HG03045 (cell line): ENCODE measurements at regions not wholly inside any gene's neighbourhood (a gene's known extent, or its start where the extent isn't known, plus 50 kb on each side); places are given as distances from the start of the nearest gene placed in this dataset.
"Not testable (repeated sequence)": the region's sequence is repeated elsewhere in the genome, so short reads cannot be mapped to it uniquely, and the experiment has no call there.

Source experiments
- ATAC-seq: cut with Tn5 transposase; IDR thresholded peaks from one replicate; pipeline ENCODE4 v1.9.1; 2021; ENCODE audit warnings: mild to moderate bottlenecking, moderate library complexity; ENCODE audit not compliant: unreplicated experiment

DNA sequence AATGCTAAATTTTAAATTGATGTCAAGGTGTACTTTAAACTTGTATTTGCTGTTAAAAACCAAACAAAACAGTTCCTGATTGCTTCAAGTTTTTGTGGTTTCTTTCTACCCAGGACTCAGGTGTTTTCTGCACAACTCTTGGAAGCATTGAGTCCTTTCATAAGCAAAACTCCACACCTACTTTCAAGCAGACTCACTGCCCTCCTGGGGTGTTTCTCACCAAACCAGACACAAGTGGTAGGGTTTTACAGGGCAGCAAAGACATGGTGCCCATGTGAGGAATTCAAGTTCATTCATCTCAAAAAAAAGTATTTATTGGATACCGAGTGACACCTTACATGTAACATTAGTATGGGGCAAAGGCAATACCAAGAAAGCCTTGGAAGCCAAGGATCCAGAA is 146.7 kb upstream of the BNIP2 start:
- ATAC-seq = no peak

- no peak for ATAC-seq
These were observed 145.4 kb upstream of the BNIP2 start for GRCh38 chr15:59834528-59834927.

GRCh38 chr15:59833366-59833765 is 144.2 kb upstream of the BNIP2 start:
- ATAC-seq = no peak

DNA sequence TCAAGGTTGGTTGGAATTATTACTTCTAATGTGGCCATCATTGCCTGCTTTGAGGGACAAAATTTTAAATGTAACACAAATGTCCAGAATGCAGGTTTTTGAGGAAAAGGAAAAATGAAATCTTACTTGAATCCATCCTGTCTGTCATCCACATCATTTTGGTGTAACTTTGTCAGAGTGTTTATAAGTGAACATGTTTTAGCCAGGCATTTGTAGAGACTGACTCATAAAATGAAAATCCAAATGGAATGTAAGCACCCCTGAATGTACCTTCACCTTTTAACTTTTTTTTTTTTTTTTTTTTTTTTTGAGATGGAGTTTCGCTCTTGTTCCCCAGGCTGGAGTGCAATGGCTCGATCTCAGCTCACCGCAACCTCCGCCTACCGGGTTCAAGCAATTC is 141.8 kb upstream of the BNIP2 start:
- no peak for ATAC-seq

DNA sequence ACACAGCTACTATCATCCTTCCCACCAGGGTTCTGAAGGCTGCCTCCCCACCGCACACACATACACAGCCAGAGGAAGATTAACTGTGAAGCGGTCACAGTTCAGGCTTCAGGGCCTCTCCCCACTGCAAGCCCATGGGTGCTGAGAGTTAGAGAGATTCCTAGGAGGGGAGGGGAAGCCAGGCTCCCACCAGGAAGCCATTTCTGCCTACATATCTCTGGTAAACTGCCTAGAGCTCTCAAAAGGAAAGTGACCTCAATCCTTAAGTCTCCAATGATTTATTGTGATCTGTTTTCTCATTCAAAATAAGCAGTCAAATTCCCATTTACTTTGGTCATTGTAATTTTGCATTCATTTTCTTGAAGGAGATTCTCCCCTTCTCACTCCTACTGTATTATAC is 141.0 kb upstream of the BNIP2 start:
- no peak for ATAC-seq

DNA sequence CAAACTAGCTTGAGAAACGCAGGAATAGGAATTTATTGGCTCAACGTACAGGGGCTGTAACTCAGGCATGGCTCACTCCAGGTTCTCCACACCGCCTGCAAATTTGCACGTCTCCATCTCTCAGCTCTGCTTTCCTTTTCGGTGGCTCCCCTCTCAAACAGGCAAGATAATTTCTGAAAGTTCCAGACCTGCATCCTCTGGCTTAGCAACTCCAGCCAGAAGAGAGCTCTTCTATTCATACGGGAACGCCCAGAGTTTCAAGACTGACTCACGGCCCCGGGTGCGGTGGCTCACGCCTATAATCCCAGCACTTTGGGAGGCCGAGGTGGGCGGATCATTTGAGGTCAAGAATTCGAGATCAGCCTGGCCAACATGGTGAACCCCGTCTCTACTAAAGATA is 139.7 kb upstream of the BNIP2 start:
- no peak for ATAC-seq

DNA sequence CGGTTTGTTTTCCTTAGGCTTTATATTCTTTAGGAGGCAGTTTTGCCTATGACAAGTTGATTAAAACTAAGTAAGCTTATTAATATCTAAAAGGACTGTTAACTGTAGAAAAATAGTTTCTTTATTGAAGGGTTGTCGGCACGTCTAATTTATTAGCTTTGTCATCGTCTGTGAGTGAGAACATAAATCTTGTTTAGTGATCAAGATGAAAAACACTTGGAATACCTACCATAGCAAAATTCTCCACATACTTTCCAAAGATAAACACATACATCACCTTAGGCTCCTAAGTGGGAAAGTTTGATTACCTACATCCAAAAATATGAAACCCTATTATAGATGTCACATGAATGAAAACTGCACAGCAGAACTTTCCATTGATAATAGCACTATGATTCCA is 139.1 kb upstream of the BNIP2 start:
- no peak for ATAC-seq

DNA sequence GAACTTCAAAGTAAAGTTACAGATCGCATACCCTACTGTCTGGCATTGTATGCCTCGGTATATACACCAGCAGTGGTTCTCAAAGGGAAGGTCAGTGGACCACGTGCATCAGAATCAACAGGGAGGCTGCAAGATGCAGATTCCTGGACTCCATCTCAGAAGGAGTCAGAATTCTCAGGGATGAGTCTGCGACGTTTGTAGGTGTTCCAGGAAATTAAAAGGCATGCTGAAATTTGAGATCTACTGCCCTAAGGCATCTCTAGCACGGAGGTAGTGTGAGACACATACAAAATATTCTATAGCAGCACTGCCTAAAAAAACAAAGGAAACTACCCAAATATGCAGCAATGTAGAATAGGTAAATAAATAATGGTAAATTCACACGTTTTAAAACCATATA is 136.8 kb upstream of the BNIP2 start:
- no peak for ATAC-seq

DNA sequence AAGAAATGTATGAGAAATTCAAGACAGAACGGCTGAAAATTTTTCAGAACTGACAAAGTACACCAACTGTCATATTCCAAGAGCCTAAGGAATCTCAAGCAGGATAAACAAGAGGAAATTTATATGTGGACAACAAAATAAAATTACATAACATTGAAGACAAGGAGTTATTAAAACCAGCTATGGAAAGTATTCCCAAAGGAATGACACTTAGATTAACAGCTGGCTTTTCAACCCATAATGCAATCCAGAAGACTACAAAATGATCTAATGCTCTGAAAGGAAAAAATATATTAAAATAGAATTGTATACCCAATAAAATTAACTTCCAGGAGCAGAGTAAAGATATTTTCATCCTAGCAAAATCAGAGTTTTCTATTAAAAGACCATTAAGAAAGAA is 132.2 kb upstream of the BNIP2 start:
- ATAC-seq = no peak

DNA sequence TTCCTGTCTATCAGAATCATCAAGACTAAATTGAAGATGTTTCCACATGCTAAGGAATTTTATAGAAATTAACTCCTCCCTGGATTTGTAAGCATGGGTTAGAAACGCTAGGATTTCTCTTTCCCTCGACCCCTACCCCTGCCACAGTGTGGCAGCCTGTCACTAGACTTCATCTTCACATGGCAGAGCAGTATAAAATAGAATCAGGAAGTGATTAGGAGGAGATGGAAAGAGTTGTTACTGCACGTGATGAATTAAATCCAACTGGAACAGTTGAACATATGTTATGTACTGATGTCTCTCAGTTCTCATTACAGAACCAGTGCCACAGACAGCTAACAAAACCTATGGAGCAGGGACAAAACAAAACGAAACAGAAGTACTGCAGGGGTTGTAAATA is 130.0 kb upstream of the BNIP2 start:
- no peak for ATAC-seq

DNA sequence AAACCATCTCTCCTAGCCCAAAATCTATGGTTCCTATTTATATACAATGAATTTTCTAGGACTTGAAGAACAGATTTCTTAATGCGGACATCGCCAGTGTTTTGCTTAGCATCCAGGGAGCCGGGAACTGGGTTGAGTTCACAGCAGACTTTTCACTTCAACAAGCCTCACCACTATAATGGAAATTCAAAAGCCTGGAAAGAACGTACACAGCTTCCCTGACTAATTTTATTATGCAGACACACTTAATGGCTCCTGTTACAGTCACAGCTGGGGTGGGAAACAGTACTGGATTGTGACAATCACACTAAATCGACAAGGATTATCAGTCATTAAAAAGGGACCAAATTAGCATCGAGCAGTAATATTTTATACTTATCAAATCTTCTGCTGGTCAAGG is 129.2 kb upstream of the BNIP2 start:
- no peak for ATAC-seq

- no peak for ATAC-seq
These were observed 128.7 kb upstream of the BNIP2 start for GRCh38 chr15:59817834-59818233.

DNA sequence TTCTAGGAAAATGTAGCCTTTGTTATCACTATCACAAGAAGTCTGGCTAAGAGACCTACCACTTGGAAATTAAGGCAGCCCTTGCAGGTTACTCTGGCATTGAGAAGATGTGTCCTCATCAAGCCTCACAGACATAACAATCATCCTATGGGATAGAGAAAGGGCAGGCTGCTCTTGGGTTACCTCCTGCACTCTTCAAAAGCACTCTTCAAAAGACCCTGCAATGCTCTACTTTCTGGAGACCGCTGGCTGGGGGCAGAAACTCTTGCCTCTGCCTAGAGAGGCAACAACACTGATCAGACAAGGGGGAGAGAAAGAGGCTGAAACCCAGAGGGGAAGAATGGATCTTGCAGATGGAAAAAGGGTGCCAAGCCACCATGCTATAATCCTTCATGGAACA is 127.9 kb upstream of the BNIP2 start:
- ATAC-seq = no peak

- no peak for ATAC-seq
These were observed 125.3 kb upstream of the BNIP2 start for GRCh38 chr15:59814409-59814808.

GRCh38 chr15:59812889-59813288 is 123.8 kb upstream of the BNIP2 start:
- ATAC-seq = no peak

DNA sequence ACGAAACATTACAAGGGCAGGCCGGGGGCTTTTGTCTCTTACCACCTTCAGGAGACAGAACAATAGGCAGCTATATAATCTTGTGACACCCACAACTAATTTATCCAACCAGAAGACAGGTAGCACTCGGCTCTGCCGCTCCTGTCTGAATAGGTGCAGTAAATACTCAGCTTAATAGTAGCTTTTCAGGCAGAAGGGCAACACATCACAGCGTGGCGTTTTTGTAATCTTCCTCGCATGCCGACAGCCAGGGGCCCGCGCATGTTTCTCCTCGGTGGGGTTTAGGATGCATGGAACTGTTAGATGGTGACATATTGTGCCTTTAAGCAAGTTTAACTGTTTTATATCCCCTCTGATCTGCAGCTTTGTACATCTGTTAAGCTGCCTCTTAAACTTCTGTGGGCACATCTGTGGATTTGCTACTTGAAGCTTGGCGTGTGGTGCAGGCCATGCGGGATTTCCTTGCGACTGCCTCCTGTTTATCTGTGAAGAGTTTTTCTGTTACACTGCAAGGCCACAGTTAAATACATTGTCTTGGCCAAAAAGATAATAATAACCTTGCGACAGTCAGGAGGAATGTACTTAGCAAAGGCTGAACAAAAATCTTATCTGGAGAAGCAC is 123.2 kb upstream of the BNIP2 start:
- no peak for ATAC-seq

- not testable (repeated sequence) for ATAC-seq
These were observed 114.3 kb upstream of the BNIP2 start for GRCh38 chr15:59803293-59803966.

DNA sequence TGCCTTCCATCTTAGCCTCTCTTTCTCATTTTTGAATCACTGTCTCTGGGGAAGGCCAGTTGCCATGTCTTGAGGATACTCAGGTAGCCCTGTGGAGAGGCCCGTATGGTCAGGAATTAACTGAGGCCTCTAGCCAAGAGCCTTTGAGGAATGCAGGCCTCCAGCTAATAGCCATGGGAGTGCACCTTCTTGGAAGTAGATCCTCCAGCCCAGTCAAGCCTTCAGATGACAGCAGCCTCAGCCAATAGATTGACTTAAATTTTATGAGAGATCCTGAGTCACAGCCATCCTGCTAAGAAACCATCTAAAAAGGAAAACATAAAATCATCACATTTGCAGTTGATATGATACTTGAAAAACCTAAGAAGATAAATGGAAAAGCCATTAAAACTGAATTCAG is 112.5 kb upstream of the BNIP2 start:
- ATAC-seq = no peak

GRCh38 chr15:59798605-59798917 is 109.4 kb upstream of the BNIP2 start:
- ATAC-seq = no peak

DNA sequence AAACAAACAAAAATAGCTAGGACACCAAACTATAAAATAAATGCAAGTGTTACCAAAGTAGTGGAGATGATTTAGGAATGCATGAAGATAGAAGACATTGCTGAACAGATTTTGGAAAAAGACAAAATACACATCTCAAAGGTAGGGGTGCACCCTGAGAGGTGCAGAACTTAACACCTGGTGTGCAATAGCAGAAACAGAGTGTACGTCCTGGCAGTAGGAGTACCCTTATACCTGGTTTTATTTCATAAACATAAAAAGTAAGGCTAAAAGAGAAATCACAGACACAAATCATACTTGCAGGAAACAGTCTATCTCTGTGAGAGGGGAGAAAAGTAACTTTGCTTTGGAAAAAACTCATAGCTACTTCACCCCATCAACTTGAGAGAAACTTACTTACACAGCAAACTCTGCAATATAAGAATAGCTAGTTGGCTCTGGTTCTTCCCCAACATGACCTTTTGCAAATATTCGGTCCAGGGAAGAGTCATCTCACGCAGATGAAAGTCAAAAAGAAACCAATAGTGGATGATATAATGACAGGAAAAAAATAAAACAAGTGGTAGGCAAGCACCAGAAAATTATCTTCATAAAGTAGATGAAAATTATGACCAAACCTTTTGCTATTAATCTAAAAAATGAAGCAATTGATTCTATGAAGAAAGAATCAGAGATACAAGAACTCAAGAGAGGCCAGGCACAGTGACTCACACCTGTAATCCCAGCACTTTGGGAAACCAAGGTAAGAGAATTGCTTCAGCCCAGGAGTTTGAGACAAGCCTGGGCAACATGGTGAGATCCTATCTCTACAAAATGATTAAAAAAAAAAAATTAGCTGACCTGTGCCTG is 108.9 kb upstream of the BNIP2 start:
- ATAC-seq = no peak

- no peak for ATAC-seq
These were observed 105.2 kb upstream of the BNIP2 start for GRCh38 chr15:59794229-59794886.

- no peak for ATAC-seq
These were observed 103.2 kb upstream of the BNIP2 start for GRCh38 chr15:59792359-59792758.
